K562 (cell line): ENCODE measurements at regions not wholly inside any gene's neighbourhood (a gene's known extent, or its start where the extent isn't known, plus 50 kb on each side); places are given as distances from the start of the nearest gene placed in this dataset.

Experiments
- ATAC-seq: fragments of 200-7000 bp; cut with Tn5 transposase; 3 replicates; pipeline ENCODE4 v1.9.1; 2020; ENCODE audit warnings: moderate library complexity
- BruUV-seq: library from RNA; stranded (reverse); fragments of 400-500 nt; replicated peaks from 2 replicates; lab custom pipeline; 2021; lab: Mats Ljungman, UMichigan
- CTCF ChIA-PET: fragments of 300-600 bp; formaldehyde crosslinking; extraction: SDS; loops from one replicate; lab custom pipeline; 2021; ENCODE audit warnings: low intra/inter-chr PET ratio; lab: Yijun Ruan, JAX
- POLR2A ChIA-PET: fragments of 300-600, 350-650 bp; sonication (Branson Sonifier 250); formaldehyde crosslinking; extraction: SDS; loops from one replicate; lab custom pipeline; 2021; ENCODE audit warnings: antibody characterized with exemption, inconsistent platforms; lab: Yijun Ruan, JAX
- DNase-seq, 4 experiments: peaks; one replicate each; pipeline versions ENCODE4 v3.0.0 to v3.0.0-alpha.2; 2011 to 2018; ENCODE audit warnings: low spot score in 3 of 4, mixed read lengths in 3 of 4; ENCODE audit errors: extremely low read depth in 1 of 4
- FAIRE-seq: peaks from 2 replicates; lab custom pipeline; 2011; peaks lifted over from hg19 to GRCh38; lab: Jason Lieb, UNC
- H2AFZ ChIP-seq: 2 replicates; pipeline ENCODE4 v1.6.0; 2011; ENCODE audit warnings: low read depth, low read length, control low read depth, inconsistent platforms
- H3K27ac ChIP-seq: fragments of 200-600 bp; 3 replicates; pipeline ENCODE4 v1.8.0; 2011; ENCODE audit warnings: low read depth, mild to moderate bottlenecking, control low read depth, inconsistent platforms, low read length, moderate library complexity, mixed read lengths; ENCODE audit errors: extremely low read depth
- H3K27me3 ChIP-seq, 2 experiments: fragments of 300-600 bp in 1 of 2; 2 replicates in 1 of 2; 3 replicates in 1 of 2; pipeline versions ENCODE4 v1.6.0 to v1.8.0; 2011; ENCODE audit warnings: inconsistent platforms in 2 of 2, low read length in 2 of 2, mild to moderate bottlenecking in 1 of 2, mixed read lengths in 1 of 2, moderate library complexity in 1 of 2; ENCODE audit not compliant: control insufficient read depth in 2 of 2, insufficient read depth in 2 of 2
- H3K36me3 ChIP-seq: fragments of 300-600 bp; 3 replicates; pipeline ENCODE4 v1.8.0; 2011; ENCODE audit warnings: mild to moderate bottlenecking, low read length, inconsistent platforms; ENCODE audit not compliant: control insufficient read depth, insufficient read depth
- H3K4me1 ChIP-seq, 2 experiments: fragments of 200-600 bp in 1 of 2; replicated peaks in 1 of 2; 2 replicates in 1 of 2; 3 replicates in 1 of 2; pipeline versions ENCODE4 v1.5.1 to v1.8.0; 2011; ENCODE audit warnings: inconsistent platforms in 2 of 2, low read length in 2 of 2, mild to moderate bottlenecking in 1 of 2, mixed read lengths in 1 of 2, moderate library complexity in 1 of 2; ENCODE audit not compliant: control insufficient read depth in 2 of 2, insufficient read depth in 2 of 2
- H3K4me2 ChIP-seq: 2 replicates; pipeline ENCODE4 v1.6.1; 2011; ENCODE audit warnings: low read length, control low read depth, inconsistent platforms, mixed read lengths; ENCODE audit not compliant: insufficient read depth
- H3K4me3 ChIP-seq: fragments of 200-600 bp; sonication (generic), shearing (Covaris generic); 2 replicates; pipeline ENCODE4 v1.5.1; 2016; ENCODE audit warnings: control low read depth, inconsistent platforms
- H3K79me2 ChIP-seq: fragments of 200-600 bp; 3 replicates; pipeline ENCODE4 v1.8.0; 2011; ENCODE audit warnings: low read length, inconsistent platforms; ENCODE audit not compliant: control insufficient read depth, insufficient read depth
- H3K9ac ChIP-seq, 2 experiments: 2 replicates each; pipeline versions ENCODE4 v1.6.0 to v1.6.1; 2011; ENCODE audit warnings: low read depth in 2 of 2, low read length in 2 of 2, control low read depth in 1 of 2, inconsistent platforms in 1 of 2, mild to moderate bottlenecking in 1 of 2, mixed read lengths in 1 of 2; ENCODE audit not compliant: insufficient read depth in 1 of 2
- H3K9me1 ChIP-seq: one replicate; pipeline ENCODE4 v1.6.0; 2011; ENCODE audit warnings: inconsistent platforms, mild to moderate bottlenecking, low read length, moderate library complexity; ENCODE audit not compliant: control insufficient read depth, insufficient read depth
- H3K9me3 ChIP-seq: replicated peaks from 2 replicates; pipeline ENCODE4 v1.5.1; 2011; ENCODE audit warnings: low read depth, low read length, inconsistent platforms; ENCODE audit not compliant: control insufficient read depth, insufficient read depth
- H4K20me1 ChIP-seq: replicated peaks from 2 replicates; pipeline ENCODE4 v1.6.1; 2011; ENCODE audit warnings: low read length, inconsistent platforms, mixed read lengths; ENCODE audit not compliant: control insufficient read depth, insufficient read depth
- CCNT2 ChIP-seq: IDR thresholded peaks from 2 replicates; pipeline ENCODE4 v1.6.1; 2011; ENCODE audit warnings: borderline replicate concordance, low read depth, mild to moderate bottlenecking, moderate library complexity, mixed read lengths, low read length; ENCODE audit not compliant: insufficient read length; ENCODE audit errors: extremely low read depth
- ESRRB ChIP-seq: fragments of 250-450 bp; sonication (Bioruptor Pico); IDR thresholded peaks from 2 replicates; pipeline ENCODE4 v1.5.0; 2020; ENCODE audit warnings: mild to moderate bottlenecking, moderate library complexity, borderline replicate concordance
- GTF2A2 ChIP-seq: IDR thresholded peaks from 2 replicates; pipeline ENCODE4 v1.6.1; 2016; ENCODE audit warnings: mild to moderate bottlenecking, missing genetic modification characterization, missing compliant biosample characterization
- SMARCB1 ChIP-seq: IDR thresholded peaks from 2 replicates; pipeline ENCODE4 v1.6.1; 2011; ENCODE audit warnings: improper control_type of control experiment, low read depth; ENCODE audit not compliant: insufficient read length
- SMC3 ChIP-seq: conservative IDR thresholded peaks from 2 replicates; pipeline ENCODE4 v1.6.1; 2011; ENCODE audit warnings: low read depth, low read length, improper control_type of control experiment; ENCODE audit not compliant: insufficient read depth
- YBX1 ChIP-seq: fragments of 450-650 bp; IDR thresholded peaks from 2 replicates; pipeline ENCODE4 v1.7.1; 2016; ENCODE audit warnings: mild to moderate bottlenecking
- WGBS: fragments of 100-300 bp; shearing (Covaris generic); methylation state at CpG from one replicate; pipeline ENCODE4 v1.1.6; 2016; ENCODE audit warnings: low coverage, mixed read lengths; ENCODE audit not compliant: insufficient coverage; ENCODE audit errors: missing lambda C conversion rate; 5-methylcytosine and 5-hydroxymethylcytosine counted together
- in situ Hi-C: fragments of 300-500 bp; cut with MboI; formaldehyde crosslinking; loops from 4 replicates; pipeline ENCODE4 v1.15.0; 2018; ENCODE audit warnings: inconsistent platforms, mixed read lengths
- intact Hi-C: fragments of 100-400 bp; cut with micrococcal nuclease; formaldehyde crosslinking; loops from 2 replicates; pipeline ENCODE4 v1.14.2; 2022

- Histone ChIP-seq H3K4me1 (no peaks in the 10 kb centered on the region), H3K27me3 (no peaks in the 10 kb centered on the region), H3K9ac (no peak overlapping the region), H2AFZ (no peak overlapping the region), H3K79me2 (no peaks in the 10 kb centered on the region), H3K36me3 (no peaks in the 10 kb centered on the region), H3K4me2 (no peak overlapping the region), H3K9me3 (no peaks in the 10 kb centered on the region), H4K20me1 (no peaks in the 10 kb centered on the region), H3K27ac (no peak overlapping the region), H3K4me3 (no peak overlapping the region), H3K9me1 (no peaks in the 10 kb centered on the region)
- ATAC-seq (no peak), DNase-seq (no peak), FAIRE-seq (no peak)
- no peak for TF ChIP-seq CCNT2
- TF ChIP-seq SMC3: no peak
- no peak for TF ChIP-seq YBX1
- no peak for TF ChIP-seq ESRRB (CRISPR knock-in tag)
- no peak for TF ChIP-seq SMARCB1
- no TSS peak for BruUV-seq
- ChIA-PET CTCF (no interaction called here), POLR2A (no interaction called here)
- intact Hi-C loops (no loop called here), in situ Hi-C loops (no loop called here)
- WGBS: 2% methylated on average over 5 of the region's 5 CpGs
Measured at GRCh38 chr11:128244871-128245270, 342.5 kb downstream of the ETS1 start.

DNA sequence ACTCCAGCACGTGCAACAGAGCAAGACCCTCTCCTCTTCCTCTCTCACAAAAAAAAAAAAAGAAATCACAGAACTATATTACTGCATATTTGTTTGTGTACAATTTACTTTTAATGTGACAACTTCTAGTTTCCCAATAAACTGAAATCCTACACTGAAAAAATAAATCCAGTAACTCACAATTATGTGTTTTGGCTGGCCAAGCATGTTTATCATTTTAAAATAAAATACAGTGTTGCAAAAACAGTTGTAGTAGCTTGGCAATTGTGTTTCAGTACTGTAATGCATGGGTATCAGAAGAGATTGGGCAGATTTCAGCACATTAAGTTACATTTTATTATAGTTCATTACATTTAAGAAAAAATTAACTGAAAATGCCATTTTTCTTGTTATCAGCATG is 344.9 kb downstream of the ETS1 start:
- no peaks in the 10 kb centered on the region for H3K36me3 ChIP-seq
- no peak for DNase-seq
- no peaks in the 10 kb centered on the region for H3K79me2 ChIP-seq
- TF ChIP-seq GTF2A2 (tag): no peak
- TF ChIP-seq, all 486 proteins: peak for 0
- Histone ChIP-seq H4K20me1 (no peaks in the 10 kb centered on the region), H3K9ac (no peak overlapping the region), H2AFZ (no peak overlapping the region), H3K9me3 (no peaks in the 10 kb centered on the region), H3K4me3 (no peak overlapping the region), H3K4me1 (no peaks in the 10 kb centered on the region), H3K27me3 (no peaks in the 10 kb centered on the region), H3K27ac (no peak overlapping the region), H3K9me1 (no peaks in the 10 kb centered on the region), H3K4me2 (no peak overlapping the region)
- intact Hi-C loops: no loop called here
- CTCF ChIA-PET: no interaction called here
- BruUV-seq: no TSS peak
- ATAC-seq (no peak), FAIRE-seq (no peak)
- in situ Hi-C loops: no loop called here
- no CpG with 5 or more reads among the region's 1 CpG for WGBS
- POLR2A ChIA-PET: no interaction called here
